ENCODE measurements at regions not wholly inside any gene's neighbourhood (a gene's known extent, or its start where the extent isn't known, plus 50 kb on each side); places are given as distances from the start of the nearest gene placed in this dataset.

DNA sequence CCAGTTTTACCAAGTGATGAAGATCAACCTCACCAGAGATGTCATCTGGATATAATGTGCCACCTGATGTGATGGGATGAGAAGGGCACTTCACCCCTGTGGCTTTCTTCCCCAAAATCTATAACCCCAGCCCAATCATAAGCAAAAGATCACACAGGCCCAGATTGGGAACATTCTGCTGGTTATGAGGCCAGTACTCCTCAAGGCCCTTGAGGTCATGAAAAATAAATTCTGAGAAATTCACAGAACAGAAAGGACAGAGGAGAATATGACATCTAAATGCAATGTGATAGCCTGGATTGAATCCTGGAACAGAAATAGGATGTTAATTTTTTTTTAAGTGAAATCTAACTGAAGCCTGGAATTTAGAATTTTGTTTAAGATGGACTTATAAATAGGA, 243.5 kb downstream of the CBLN4 start:
- TF ChIP-seq CREB1 (IDR thresholded peaks at IDR 0.05; ENCODE audit: low read depth) (no peak), REST (IDR thresholded peaks at IDR 0.05; ENCODE audit: low read depth) (no peak), EP300 (IDR thresholded peaks at IDR 0.05; ENCODE audit: borderline replicate concordance) (no peak), MAX (IDR thresholded peaks at IDR 0.05) (no peak), EGR1 (IDR thresholded peaks at IDR 0.05) (no peak), RAD21 (IDR thresholded peaks at IDR 0.05; ENCODE audit: low read depth) (no peak), CEBPB (IDR thresholded peaks at IDR 0.05) (no peak)

DNA sequence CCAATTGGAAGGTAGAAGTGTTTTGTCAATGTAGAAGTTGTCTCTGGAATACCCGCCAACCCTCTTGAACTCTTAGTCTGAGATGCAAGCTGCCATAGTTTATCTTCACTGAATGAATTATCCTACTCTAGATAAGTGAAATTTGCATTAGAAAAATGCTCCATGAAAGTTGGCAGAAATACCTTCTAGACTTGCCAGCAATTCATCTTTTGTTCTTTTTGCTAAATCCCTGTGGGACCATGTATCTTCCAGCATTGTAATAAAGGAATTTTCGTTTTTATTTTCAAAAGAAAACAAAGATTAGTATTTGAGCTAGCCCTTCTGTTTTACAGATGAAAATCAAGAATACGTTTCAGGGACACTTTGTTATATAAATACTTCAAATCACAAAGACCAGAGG, 244.2 kb downstream of the CBLN4 start:
- no peak for TF ChIP-seq CREB1 (IDR thresholded peaks at IDR 0.05; ENCODE audit: low read depth)
- no peak for TF ChIP-seq FOXM1 (IDR thresholded peaks at IDR 0.05; ENCODE audit: borderline replicate concordance, low read depth)
- no peak for TF ChIP-seq MAX (IDR thresholded peaks at IDR 0.05)
- no peak for TF ChIP-seq TCF12 (IDR thresholded peaks at IDR 0.05; ENCODE audit: low read depth)
- no peak for TF ChIP-seq TEAD4 (IDR thresholded peaks at IDR 0.05)
- TF ChIP-seq RAD21 (IDR thresholded peaks at IDR 0.05; ENCODE audit: low read depth): no peak
- no peak for TF ChIP-seq CEBPB (IDR thresholded peaks at IDR 0.05)
- no peak for TF ChIP-seq EGR1 (IDR thresholded peaks at IDR 0.05)
- no peak for TF ChIP-seq NFIC (IDR thresholded peaks at IDR 0.05)
- no peak for TF ChIP-seq REST (IDR thresholded peaks at IDR 0.05; ENCODE audit: low read depth)
- TF ChIP-seq TAF1 (IDR thresholded peaks at IDR 0.05; ENCODE audit: low read depth): no peak
- no peak for TF ChIP-seq EP300 (IDR thresholded peaks at IDR 0.05; ENCODE audit: borderline replicate concordance)
- TF ChIP-seq ZBTB7A (IDR thresholded peaks at IDR 0.05; ENCODE audit: low read depth): no peak
- no peak for TF ChIP-seq USF1 (IDR thresholded peaks at IDR 0.05)
- TF ChIP-seq YY1 (IDR thresholded peaks at IDR 0.05; ENCODE audit: low read depth): no peak

DNA sequence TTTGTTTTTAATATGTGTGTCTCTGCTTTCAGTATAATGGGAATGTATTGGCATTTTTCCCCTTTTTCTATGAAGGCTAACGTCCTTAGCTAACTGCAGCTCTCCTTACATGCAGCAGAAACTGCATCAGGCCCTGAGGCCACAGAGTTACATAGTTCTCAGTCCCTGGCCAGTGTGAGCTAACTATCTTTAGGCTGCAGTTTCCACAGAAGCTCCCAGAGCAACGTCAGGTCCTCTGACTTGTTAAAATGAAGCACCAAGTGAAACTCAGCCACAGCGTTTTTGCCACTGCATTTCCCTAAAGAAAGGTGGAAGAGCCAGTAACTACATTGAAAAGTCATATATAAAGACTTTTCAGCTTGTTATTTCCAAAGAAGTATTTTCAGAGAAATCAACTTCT, 244.7 kb downstream of the CBLN4 start:
- TF ChIP-seq TCF12 (IDR thresholded peaks at IDR 0.05; ENCODE audit: low read depth): no peak

DNA sequence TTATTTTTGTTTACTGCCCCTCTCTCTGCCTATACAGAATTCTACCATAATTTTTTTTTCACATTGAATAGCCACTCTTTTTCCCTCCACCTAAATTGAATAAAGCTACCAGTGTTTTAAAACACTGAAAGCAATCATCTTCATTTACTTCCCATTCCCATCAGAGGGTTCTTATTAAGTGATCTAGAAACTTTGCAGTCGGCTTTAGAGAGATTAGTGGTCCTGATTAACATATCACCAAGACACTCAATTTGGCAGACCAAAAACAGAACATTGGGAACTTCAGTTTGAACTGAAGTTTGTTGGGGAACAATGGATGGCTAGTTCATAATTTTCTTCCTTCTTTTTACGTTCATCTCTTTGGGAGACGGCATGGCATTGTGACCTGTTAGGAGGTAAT, 249.5 kb downstream of the CBLN4 start:
- TF ChIP-seq YY1 (IDR thresholded peaks at IDR 0.05; ENCODE audit: low read depth): no peak
- TF ChIP-seq TCF12 (IDR thresholded peaks at IDR 0.05; ENCODE audit: low read depth): no peak
- no peak for TF ChIP-seq CEBPB (IDR thresholded peaks at IDR 0.05)
- TF ChIP-seq RAD21 (IDR thresholded peaks at IDR 0.05; ENCODE audit: low read depth): no peak
- no peak for TF ChIP-seq TEAD4 (IDR thresholded peaks at IDR 0.05)
- no peak for TF ChIP-seq EP300 (IDR thresholded peaks at IDR 0.05; ENCODE audit: borderline replicate concordance)
- no peak for TF ChIP-seq EGR1 (IDR thresholded peaks at IDR 0.05)
- no peak for TF ChIP-seq TAF1 (IDR thresholded peaks at IDR 0.05; ENCODE audit: low read depth)
- TF ChIP-seq MAX (IDR thresholded peaks at IDR 0.05): no peak
- TF ChIP-seq ZBTB7A (IDR thresholded peaks at IDR 0.05; ENCODE audit: low read depth): no peak
- TF ChIP-seq FOXM1 (IDR thresholded peaks at IDR 0.05; ENCODE audit: borderline replicate concordance, low read depth): no peak
- TF ChIP-seq REST (IDR thresholded peaks at IDR 0.05; ENCODE audit: low read depth): no peak
- TF ChIP-seq NFIC (IDR thresholded peaks at IDR 0.05): no peak
- TF ChIP-seq CREB1 (IDR thresholded peaks at IDR 0.05; ENCODE audit: low read depth): no peak
- no peak for TF ChIP-seq USF1 (IDR thresholded peaks at IDR 0.05)

DNA sequence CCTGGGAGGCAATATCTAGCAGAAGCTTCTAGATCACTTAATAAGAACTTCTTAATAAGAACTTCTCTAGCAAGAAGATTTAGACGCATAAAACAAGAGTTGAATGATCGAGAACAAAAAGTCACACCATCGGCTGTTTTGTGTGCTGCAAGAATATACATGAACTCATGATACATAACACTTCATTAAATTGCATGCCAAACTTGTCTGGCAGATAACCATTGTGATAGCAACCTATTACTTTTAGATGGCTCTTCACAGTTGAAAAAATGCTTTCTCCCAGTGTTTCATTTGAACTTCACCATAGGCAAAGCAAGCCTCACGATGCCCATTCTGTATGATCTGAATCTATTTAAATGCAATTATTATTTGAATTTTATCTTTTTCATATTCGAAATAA, 249.9 kb downstream of the CBLN4 start:
- TF ChIP-seq CREB1 (IDR thresholded peaks at IDR 0.05; ENCODE audit: low read depth) (no peak), TEAD4 (IDR thresholded peaks at IDR 0.05) (no peak), TAF1 (IDR thresholded peaks at IDR 0.05; ENCODE audit: low read depth) (no peak), EGR1 (IDR thresholded peaks at IDR 0.05) (no peak), MAX (IDR thresholded peaks at IDR 0.05) (no peak), EP300 (IDR thresholded peaks at IDR 0.05; ENCODE audit: borderline replicate concordance) (no peak), TCF12 (IDR thresholded peaks at IDR 0.05; ENCODE audit: low read depth) (no peak), CEBPB (IDR thresholded peaks at IDR 0.05) (no peak), NFIC (IDR thresholded peaks at IDR 0.05) (no peak), FOXM1 (IDR thresholded peaks at IDR 0.05; ENCODE audit: borderline replicate concordance, low read depth) (no peak), REST (IDR thresholded peaks at IDR 0.05; ENCODE audit: low read depth) (no peak), RAD21 (IDR thresholded peaks at IDR 0.05; ENCODE audit: low read depth) (no peak), YY1 (IDR thresholded peaks at IDR 0.05; ENCODE audit: low read depth) (no peak), USF1 (IDR thresholded peaks at IDR 0.05) (no peak)
